ENCODE measurements at regions not wholly inside any gene's neighbourhood (a gene's known extent, or its start where the extent isn't known, plus 50 kb on each side); places are given as distances from the start of the nearest gene placed in this dataset.

- TF ChIP-seq POLR2AphosphoS5 (IDR thresholded peaks at IDR 0.05; ENCODE audit: low read depth, low read length) (no peak), POLR2A (IDR thresholded peaks at IDR 0.05; ENCODE audit: low read depth, low read length) (no peak), TAF1 (IDR thresholded peaks at IDR 0.05; ENCODE audit: borderline replicate concordance, low read depth, low read length) (no peak)
Observed at GRCh38 chr22:45064313-45065278, 54.8 kb upstream of the PHF21B start.

Measured in GM12892 (cell line).